ENCODE measurements at regions not wholly inside any gene's neighbourhood (a gene's known extent, or its start where the extent isn't known, plus 50 kb on each side); places are given as distances from the start of the nearest gene placed in this dataset.
"Not testable (repeated sequence)": the region's sequence is repeated elsewhere in the genome, so short reads cannot be mapped to it uniquely, and the experiment has no call there.

DNA sequence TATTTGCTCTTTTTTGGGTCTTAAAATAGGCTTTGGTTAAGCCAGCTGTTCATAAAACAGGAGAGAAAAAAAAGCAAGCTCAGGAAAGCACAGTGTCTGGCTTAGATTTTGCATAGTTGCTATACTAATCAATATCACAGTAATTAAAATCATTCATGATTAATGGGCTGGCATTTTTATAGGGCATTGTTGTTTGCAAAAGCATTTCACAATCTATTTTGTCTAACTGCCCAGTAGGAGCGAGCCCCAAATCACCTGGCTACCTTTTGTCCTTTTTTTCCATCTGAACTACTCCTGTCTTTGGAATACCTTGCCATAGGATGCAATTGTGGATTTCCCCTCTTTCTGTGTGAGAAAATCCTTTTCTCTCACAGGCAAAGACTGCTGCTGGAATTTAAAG, 619.8 kb downstream of the JRKL start:
- in situ Hi-C loops (cut with HindIII; ENCODE audit: low pct_unique_long_range_greater_than_20kb, low sequenced_read_pairs) = no loop called here
- DNase-seq (ENCODE audit: low read depth) = no peak

DNA sequence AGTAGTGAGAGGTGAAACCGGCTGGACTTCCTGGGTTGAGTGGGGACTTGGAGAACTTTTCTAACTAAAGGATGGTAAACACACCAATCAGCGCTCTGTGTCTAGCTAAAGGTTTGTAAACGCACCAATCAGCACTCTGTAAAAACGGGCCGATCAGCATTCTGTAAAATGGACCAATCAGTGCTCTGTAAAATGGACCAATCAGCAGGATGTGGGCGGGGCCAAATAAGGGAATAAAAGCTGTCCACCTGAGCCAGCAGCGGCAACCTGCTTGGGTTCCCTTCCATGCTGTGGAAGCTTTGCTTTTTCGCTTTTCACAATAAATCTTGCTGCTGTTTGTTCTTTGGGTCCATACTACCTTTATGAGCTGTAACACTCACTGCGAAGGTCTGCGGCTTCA, 621.2 kb downstream of the JRKL start:
- DNase-seq (ENCODE audit: low read depth); in situ Hi-C loops (cut with HindIII; ENCODE audit: low pct_unique_long_range_greater_than_20kb, low sequenced_read_pairs): not testable (repeated sequence)

DNA sequence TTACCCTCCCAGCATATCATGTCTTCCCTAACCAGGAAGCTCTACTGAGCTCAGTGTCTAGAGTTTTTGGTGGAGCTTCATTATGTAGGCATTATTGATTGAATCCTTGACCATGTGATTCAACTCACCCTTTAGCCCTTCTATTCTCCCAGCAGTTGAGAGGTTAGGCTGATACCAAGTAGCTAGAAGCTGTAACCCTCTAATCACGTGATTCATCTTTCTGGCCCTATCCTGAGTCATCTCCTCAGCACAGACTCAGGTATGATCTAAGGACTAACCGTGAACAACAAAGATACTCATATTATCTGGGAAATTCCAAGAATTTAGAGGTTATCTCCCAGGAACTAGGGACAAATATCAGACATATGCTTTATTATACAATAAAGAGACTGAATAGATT, 625.5 kb downstream of the JRKL start:
- no peak for DNase-seq (ENCODE audit: low read depth)
- in situ Hi-C loops (cut with HindIII; ENCODE audit: low pct_unique_long_range_greater_than_20kb, low sequenced_read_pairs) = no loop called here

DNA sequence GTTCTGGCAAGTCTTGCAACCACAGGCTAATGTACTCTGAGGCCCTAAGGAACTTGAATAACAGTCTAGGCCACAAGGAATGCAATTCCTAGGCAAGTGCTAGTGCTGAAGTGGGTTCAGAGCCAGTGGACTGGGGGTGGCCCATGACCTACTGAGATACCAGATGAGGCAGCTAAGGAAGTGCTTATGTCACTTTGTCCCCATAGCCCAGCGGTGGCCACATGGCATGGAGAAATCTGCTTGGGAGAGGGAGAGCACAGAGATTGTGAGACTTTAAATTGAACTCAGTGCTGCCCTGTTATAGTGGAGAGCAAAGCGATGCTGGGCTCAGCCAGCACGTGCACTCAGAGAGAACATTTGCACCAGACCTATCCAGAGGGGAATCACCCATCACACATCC, 629.5 kb downstream of the JRKL start:
- in situ Hi-C loops (cut with HindIII; ENCODE audit: low pct_unique_long_range_greater_than_20kb, low sequenced_read_pairs) = no loop called here
- DNase-seq (ENCODE audit: low read depth) = no peak

DNA sequence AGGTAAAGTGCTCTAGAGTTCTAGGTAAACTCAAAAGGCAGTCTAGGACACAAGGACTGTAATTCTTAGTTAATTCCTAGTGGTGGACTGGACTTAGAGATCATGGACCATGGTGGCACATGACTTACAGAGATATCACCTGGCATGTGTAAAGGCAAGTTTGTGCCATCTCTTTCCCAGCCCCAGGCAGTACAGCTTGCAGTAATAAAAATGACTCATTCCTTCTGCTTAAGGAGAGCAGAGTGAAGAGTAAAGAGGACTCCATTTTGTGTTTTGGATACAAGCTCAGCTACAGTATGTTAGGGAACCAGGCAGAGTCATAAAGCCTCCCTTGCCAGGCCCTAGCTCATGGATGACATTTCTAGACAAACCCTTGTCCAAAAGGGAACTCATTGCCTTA, 629.9 kb downstream of the JRKL start:
- in situ Hi-C loops (cut with HindIII; ENCODE audit: low pct_unique_long_range_greater_than_20kb, low sequenced_read_pairs) = no loop called here
- DNase-seq (ENCODE audit: low read depth) = no peak

DNA sequence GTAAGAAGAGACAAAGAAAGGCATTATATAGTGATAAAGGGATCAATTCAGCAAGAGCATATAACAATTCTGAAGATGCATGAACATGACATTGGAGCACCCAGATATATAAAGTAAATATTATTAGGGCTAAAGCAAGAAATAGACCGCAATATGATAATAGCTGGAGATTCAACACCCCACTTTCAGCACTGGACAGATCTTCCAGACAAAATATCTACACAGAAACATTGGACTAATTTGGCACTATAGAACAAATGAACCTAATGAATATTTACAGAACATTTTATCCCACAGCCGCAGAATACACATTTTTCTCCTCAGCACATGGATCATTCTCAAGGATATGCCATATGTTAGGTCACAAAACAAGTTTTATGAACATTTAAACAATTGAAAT, 633.1 kb downstream of the JRKL start:
- in situ Hi-C loops (cut with HindIII; ENCODE audit: low pct_unique_long_range_greater_than_20kb, low sequenced_read_pairs) = no loop called here
- no peak for DNase-seq (ENCODE audit: low read depth)

DNA sequence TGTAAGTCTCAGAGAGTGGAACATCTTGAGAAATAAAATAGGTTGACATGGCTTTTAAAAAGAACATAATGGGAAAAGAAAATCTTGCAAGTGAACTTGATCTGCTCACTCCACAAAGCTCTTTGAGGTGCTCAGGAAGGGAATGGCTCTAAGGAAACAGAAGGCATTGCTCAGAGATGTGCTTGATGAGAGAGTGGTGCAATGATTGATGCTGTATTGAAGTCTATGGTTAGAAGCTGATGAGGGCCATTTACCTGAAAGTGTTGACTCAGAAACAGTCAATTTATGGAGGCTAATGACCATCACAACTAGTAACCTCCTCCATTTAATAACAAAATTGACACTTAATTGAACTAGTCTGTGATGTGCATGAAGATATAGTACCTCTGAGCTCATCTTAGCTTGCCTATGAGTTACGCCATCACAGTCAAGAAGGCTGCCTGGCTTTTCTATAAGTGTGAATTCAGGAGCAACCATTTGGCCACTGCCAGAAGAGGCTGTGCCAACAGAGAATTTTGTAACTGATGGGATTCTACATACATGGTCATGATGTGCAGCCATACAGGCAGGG, 639.1 kb downstream of the JRKL start:
- DNase-seq (ENCODE audit: low read depth) = no peak
- in situ Hi-C loops (cut with HindIII; ENCODE audit: low pct_unique_long_range_greater_than_20kb, low sequenced_read_pairs) = no loop called here

DNA sequence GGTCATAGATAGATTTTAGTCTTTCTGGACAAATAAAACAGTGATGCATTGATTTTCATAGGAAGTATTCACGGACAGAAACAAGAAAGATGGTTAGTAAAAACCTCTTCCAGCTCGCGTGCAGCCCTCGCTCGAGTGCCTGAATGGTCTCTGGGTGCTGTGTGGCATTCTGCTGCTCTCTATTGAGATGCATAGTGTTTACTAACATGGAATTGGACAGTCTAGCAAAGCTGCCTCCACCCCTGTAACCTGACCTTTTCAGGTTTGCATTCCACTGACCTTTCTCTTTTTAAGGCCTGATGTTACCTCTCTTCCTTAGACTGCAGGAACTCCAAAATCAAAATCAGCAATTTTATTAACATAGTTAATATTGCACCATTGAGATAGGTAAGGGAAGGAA, 643.4 kb downstream of the JRKL start:
- in situ Hi-C loops (cut with HindIII; ENCODE audit: low pct_unique_long_range_greater_than_20kb, low sequenced_read_pairs) = no loop called here
- DNase-seq (ENCODE audit: low read depth) = no peak

DNA sequence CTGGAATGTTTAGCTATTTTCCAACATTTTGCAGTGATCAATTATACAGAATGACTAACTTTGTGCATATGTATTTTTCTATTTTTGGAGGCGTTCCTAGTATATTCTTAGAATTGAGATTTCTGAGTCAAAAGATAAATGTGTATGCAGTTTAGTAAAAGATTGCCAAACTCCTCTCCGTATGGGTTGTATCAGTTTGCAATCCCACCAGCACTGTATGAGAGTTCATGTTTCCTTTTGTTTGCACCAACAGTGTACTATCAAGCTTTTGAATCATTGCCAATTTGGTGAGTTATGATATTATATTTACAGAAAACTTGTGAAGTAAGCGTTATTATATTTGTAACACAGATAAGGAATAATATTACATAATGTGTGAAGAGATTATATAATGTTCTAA, 658.7 kb downstream of the JRKL start:
- in situ Hi-C loops (cut with HindIII; ENCODE audit: low pct_unique_long_range_greater_than_20kb, low sequenced_read_pairs) = no loop called here
- DNase-seq (ENCODE audit: low read depth) = no peak

DNA sequence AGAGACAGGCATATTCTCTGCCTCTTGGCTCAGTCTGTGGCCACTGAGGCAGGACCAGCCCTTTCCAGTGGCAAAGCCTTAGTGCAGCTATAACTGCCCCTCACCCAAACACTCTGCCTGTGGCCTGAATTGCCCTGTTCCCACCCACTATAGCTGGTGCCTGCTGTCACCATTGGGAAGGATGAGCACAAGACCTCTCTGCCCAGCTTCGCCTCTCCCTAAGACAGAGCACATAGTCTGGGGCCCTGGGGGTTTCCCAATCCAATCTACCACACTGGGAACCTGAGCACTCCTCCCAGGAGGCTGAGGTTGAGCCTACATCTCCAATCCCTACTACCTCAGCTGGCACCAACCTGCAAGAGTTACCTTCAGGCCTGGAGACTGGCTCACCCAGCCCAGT, 670.4 kb downstream of the JRKL start:
- in situ Hi-C loops (cut with HindIII; ENCODE audit: low pct_unique_long_range_greater_than_20kb, low sequenced_read_pairs) = no loop called here
- DNase-seq (ENCODE audit: low read depth) = no peak

DNA sequence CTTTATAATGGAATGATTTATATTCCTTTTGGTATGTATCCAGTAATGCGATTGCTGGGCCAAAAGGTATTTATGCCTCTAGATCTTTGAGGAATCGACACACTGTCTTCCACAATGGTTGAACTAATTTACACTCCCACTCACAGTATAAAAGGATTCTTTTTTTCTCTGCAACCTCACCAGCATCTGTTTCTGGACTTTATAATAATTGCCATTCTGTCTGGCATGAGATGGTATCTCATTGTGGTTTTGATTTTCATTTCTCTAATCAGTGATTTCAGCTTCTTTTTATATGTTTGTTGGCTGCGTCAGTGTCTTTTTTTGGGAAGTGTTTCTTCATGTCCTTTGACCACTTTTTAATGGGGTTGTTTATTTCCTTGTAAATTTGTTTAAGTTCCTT, 679.3 kb downstream of the JRKL start:
- no peak for DNase-seq (ENCODE audit: low read depth)
- in situ Hi-C loops (cut with HindIII; ENCODE audit: low pct_unique_long_range_greater_than_20kb, low sequenced_read_pairs) = no loop called here

DNA sequence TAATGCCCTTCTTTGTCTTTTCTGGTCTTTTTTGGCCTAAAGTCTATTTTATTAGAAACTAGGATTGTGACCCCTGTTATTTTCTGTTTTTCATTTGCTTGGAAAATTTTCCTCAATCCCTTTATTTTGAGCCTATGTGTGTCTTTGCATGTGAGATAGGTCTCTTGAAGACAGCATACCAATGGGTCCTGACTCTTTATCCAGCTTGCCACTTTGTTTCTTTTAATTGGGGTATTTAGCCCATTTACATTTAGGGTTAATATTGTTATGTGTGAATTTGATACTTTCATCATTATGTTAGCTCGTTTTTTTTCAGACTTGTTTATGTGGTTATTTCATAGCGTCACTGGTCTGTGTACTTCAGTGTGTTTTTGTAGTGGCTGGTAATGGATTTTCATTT, 682.6 kb downstream of the JRKL start:
- DNase-seq (ENCODE audit: low read depth) = no peak
- in situ Hi-C loops (cut with HindIII; ENCODE audit: low pct_unique_long_range_greater_than_20kb, low sequenced_read_pairs) = no loop called here

DNA sequence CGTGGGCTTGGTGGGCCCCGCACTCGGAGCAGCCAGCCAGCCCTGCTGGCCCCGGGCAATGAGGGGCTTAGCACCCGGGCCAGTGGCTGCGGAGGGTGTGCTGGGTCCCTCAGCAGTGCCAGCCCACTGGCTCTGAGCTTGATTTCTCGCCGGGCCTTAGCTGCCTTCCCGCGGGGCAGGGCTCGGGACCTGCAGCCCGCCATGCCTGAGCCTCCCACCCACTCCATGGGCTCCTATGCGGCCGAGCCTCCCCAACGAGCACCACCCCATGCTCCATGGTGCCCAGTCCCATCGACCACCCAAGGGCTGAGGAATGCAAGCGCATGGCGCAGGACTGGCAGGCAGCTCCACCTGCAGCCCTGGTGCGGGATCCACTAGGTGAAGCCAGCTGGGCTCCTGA, 686.9 kb downstream of the JRKL start:
- DNase-seq (ENCODE audit: low read depth); in situ Hi-C loops (cut with HindIII; ENCODE audit: low pct_unique_long_range_greater_than_20kb, low sequenced_read_pairs): not testable (repeated sequence)

DNA sequence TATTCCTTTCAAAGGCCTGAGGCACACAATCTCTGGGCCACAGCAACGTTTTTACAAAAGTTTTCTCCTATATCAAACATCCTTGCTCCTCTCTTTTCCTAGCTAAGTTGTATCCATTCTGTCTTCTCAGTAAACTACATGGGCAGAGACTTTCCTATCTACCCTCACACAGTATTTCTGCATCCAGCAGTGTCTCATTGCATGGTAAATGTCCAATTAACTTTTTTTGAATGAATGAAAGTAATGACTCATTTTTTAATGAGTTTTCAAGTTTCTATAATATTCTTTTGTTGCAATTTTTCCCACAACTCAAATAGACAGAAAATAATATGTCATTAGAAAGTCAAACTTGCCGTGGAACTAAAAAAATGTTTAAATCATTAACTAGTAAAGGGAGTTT, 688.6 kb downstream of the JRKL start:
- DNase-seq (ENCODE audit: low read depth) = no peak
- in situ Hi-C loops (cut with HindIII; ENCODE audit: low pct_unique_long_range_greater_than_20kb, low sequenced_read_pairs) = no loop called here

DNA sequence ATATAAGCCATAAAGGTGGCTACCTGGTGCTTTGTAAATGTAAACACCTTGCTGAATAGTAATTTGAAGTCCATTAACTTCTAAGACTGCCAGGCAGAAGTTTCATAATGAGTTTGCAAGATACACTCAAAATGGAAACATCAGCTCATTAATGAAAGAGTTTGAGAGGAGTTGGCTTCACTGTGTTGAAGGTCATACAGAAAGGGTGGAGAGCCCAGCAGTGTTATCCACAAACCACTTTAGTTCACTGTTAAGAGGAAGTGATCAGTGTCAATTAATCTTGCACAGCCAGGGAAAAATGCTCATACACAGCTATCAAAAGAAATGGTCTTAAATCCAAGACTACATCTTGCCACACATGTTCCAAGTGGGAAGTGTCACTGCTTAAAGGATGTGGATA, 689.4 kb downstream of the JRKL start:
- in situ Hi-C loops (cut with HindIII; ENCODE audit: low pct_unique_long_range_greater_than_20kb, low sequenced_read_pairs) = no loop called here
- DNase-seq (ENCODE audit: low read depth) = no peak

DNA sequence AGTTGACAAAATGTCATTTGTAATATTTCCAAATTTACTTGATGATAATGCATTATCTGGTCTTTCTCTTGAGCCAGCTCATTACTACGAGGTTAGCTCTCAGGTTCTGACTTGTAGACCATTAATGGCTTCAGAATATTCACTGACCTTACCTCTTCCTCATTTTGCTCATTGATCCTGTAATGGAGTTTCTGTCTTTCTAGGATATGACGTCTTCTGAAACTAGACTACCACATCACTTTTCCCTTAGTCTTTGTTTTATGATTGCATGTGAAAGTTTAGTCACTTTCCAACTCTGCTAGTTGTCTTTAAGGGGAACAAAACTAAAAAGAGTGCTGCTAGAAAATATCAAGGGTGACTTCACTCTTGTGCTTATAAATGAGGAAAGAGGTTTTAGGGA, 697.6 kb downstream of the JRKL start:
- no peak for DNase-seq (ENCODE audit: low read depth)
- in situ Hi-C loops (cut with HindIII; ENCODE audit: low pct_unique_long_range_greater_than_20kb, low sequenced_read_pairs) = no loop called here

DNA sequence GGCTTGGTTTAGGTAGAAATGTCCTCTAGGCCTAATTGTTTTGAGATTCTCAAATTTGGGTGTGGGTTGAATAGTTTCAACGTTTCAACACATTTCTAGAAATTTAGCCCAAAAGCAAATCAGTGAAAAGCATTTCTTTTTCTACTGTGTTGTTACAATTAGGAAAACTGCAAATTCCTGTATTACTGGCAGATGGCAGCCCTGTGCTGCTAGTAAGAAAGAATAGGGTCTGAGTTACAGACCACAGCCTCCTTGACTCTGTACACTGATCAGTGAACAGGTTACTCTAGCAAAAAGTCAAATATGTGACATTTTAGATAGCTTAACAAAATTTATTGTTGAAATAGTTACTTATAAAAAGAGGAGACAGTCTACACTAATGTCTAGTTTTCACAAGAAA, 703.0 kb downstream of the JRKL start:
- no peak for DNase-seq (ENCODE audit: low read depth)
- in situ Hi-C loops (cut with HindIII; ENCODE audit: low pct_unique_long_range_greater_than_20kb, low sequenced_read_pairs) = no loop called here

DNA sequence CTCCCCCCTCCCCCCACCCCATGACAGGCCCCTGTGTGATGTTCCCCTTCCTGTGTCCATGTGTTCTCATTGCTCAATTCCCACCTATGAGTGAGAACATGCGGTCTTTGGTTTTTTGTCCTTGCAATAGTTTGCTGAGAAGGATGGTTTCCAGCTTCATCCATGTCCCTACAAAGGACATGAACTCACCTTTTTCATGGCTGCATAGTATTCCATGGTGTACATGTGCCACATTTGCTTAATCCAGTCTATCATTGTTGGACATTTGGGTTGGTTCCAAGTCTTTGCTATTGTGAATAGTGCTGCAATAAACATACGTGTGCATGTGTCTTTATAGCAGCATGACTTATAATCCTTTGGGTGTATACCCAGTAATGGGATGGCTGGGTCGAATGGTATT, 712.4 kb downstream of the JRKL start:
- DNase-seq (ENCODE audit: low read depth); in situ Hi-C loops (cut with HindIII; ENCODE audit: low pct_unique_long_range_greater_than_20kb, low sequenced_read_pairs): not testable (repeated sequence)

DNA sequence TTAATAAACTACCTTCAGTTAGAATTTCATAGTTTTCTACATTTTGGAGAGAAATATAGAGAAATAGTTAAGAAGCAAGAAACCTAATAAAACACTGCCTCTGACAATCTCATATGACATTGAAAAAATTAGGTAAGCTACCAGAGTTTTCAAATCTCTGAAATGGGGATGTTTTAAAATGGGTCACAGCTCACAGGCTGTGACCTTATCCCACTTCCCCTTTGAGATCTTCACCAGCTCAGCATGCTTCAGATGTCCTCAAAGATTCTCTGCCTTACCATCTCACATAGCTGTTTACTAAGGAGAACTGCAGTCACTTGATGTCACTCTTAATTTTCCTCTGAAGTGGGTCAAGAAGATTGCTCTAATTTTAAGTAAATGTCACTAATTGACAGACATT, 717.8 kb downstream of the JRKL start:
- in situ Hi-C loops (cut with HindIII; ENCODE audit: low pct_unique_long_range_greater_than_20kb, low sequenced_read_pairs) = no loop called here
- DNase-seq (ENCODE audit: low read depth) = no peak

DNA sequence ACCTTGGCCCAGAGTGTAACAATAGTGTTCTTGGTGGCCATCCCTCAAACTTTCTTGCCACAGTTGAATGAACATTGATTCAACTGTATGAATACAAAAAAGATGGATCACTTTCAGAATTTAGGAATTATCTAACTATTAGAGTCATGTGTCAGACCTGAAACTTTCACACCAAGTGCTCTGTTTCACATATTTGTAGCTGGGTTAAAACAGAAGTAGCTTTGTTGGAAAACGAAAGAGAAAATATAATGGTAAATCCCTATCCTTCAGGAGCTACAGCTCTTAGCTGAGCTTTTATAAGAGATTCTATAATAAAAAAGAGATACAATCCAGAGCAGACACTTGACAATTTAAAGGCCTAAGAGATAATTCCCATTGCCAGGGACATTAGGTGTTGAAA, 719.3 kb downstream of the JRKL start:
- DNase-seq (ENCODE audit: low read depth) = no peak
- in situ Hi-C loops (cut with HindIII; ENCODE audit: low pct_unique_long_range_greater_than_20kb, low sequenced_read_pairs) = no loop called here

DNA sequence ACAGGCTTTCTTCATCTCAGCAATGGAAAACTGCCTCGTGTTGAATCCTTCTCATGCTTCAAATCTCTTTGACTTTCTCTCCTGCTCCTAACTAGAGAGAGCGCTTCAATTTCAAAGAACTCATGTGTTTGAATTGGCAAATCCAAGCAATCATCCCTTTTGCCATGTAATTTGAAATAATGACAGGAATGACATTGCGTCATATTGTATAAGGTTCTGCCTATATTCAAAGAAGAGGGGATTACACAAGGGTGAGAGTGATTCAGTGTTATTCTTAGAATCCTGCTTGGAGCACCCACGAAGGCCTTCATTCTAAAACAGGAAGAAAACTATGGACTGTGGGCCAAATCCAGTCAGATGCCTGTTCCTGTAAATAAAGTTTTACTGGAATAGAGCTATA, 720.6 kb downstream of the JRKL start:
- in situ Hi-C loops (cut with HindIII; ENCODE audit: low pct_unique_long_range_greater_than_20kb, low sequenced_read_pairs) = no loop called here

More for the DNA sequence above, 720.6 kb downstream of the JRKL start:
- no peak for DNase-seq (ENCODE audit: low read depth)

Measured in Caki2 (cell line).